Lung (tissue), 11 donors: ENCODE measurements at regions not wholly inside any gene's neighbourhood (a gene's known extent, or its start where the extent isn't known, plus 50 kb on each side); places are given as distances from the start of the nearest gene placed in this dataset.
"Not testable (repeated sequence)": the region's sequence is repeated elsewhere in the genome, so short reads cannot be mapped to it uniquely, and the experiment has no call there.

ENCODE experiments used
- ATAC-seq: fragments of 200-7000 bp; cut with Tn5 transposase; one replicate; pipeline ENCODE4 v1.9.1; 2020; ENCODE audit warnings: moderate number of reproducible peaks; ENCODE audit not compliant: insufficient read depth, low FRiP score
- DNase-seq, 3 donors: peaks; one replicate each; pipeline ENCODE4 v3.0.0-alpha.2; 2013 to 2017
- H3K27ac ChIP-seq, 2 donors: one replicate each; pipeline ENCODE4 v1.5.1; 2013; ENCODE audit warnings: mild to moderate bottlenecking in 2 of 2, moderate library complexity in 2 of 2, control low read depth in 1 of 2, inconsistent platforms in 1 of 2, low read depth in 1 of 2, low read length in 1 of 2
- H3K27me3 ChIP-seq, 3 donors: one replicate each; pipeline ENCODE4 v1.5.1; 2013; ENCODE audit warnings: low read length in 2 of 3; ENCODE audit not compliant: control insufficient read depth in 3 of 3, insufficient read depth in 3 of 3
- H3K36me3 ChIP-seq, 4 donors: one replicate each; pipeline ENCODE4 v1.5.1; 2013; ENCODE audit warnings: low read length in 4 of 4, mild to moderate bottlenecking in 1 of 4, moderate library complexity in 1 of 4; ENCODE audit not compliant: control insufficient read depth in 4 of 4, insufficient read depth in 4 of 4
- H3K4me1 ChIP-seq, 5 donors: one replicate each; pipeline ENCODE4 v1.5.1; 2013; ENCODE audit warnings: low read length in 5 of 5, mild to moderate bottlenecking in 2 of 5, moderate library complexity in 1 of 5; ENCODE audit not compliant: control insufficient read depth in 5 of 5, insufficient read depth in 5 of 5
- H3K4me3 ChIP-seq: one replicate; pipeline ENCODE4 v1.5.1; 2013; ENCODE audit warnings: mild to moderate bottlenecking, control low read depth, moderate library complexity
- H3K9ac ChIP-seq, 2 donors: one replicate each; pipeline ENCODE4 v1.5.1; 2013; ENCODE audit warnings: low read length in 2 of 2, control low read depth in 1 of 2; ENCODE audit not compliant: insufficient read depth in 1 of 2
- H3K9me3 ChIP-seq, 4 donors: one replicate each; pipeline ENCODE4 v1.5.1; 2013; ENCODE audit warnings: low read length in 3 of 4, mild to moderate bottlenecking in 1 of 4, moderate library complexity in 1 of 4; ENCODE audit not compliant: control insufficient read depth in 4 of 4, insufficient read depth in 3 of 4
- WGBS, 2 donors: extraction: QIAGEN DNeasy Blood & Tissue Kit; methylation state at CpG; one replicate each; pipeline ENCODE4 v1.1.7; 2013; 5-methylcytosine and 5-hydroxymethylcytosine counted together
- TF ChIP-seq, protein P1 (sequence below): IDR thresholded peaks from 2 replicates; pipeline ENCODE4 v1.5.1; 2012; ENCODE audit warnings: mild to moderate bottlenecking; ENCODE audit errors: control extremely low read depth, extremely low read depth
- donor health status: control.
- donor health status: control.
- donor health status: Bipolar disorder and iron deficiency.
- donor health status: healthy.
- donor health status: DM: yes; HTN: yes; CAD: no.

DNA sequence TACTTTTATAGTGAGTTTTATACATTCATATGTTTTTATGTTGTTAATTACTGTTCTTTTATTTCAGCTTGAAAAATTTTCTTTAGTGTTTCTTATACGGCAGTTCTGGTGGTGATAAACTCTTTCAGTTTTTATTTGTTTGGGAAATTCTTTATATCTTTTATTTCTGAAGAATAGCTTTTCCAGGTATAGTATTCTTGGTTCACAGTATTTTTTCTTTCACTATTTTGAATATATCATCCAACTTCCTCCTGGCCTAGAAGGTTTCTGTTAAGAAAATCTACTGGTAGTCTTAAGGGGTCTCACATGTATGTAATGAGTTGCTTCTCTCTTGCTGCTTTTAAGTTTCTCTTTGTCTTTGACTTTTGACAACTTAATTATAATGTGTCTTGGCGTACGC, 79.4 kb downstream of the NXNL2 start:
- ATAC-seq (no peak), DNase-seq (no peak)
- peaks cover 0 to 4% (median 2%) of the 10 kb centered on the region in 4 donors for H3K9me3 ChIP-seq
- no peak overlapping the region for H3K9ac ChIP-seq
- H3K4me3 ChIP-seq: no peak overlapping the region
- H3K36me3 ChIP-seq: no peaks in the 10 kb centered on the region
- WGBS, 2 donors: 96 to 98% methylated on average over 3 of the region's 3 CpGs
- TF ChIP-seq, protein P1, sequence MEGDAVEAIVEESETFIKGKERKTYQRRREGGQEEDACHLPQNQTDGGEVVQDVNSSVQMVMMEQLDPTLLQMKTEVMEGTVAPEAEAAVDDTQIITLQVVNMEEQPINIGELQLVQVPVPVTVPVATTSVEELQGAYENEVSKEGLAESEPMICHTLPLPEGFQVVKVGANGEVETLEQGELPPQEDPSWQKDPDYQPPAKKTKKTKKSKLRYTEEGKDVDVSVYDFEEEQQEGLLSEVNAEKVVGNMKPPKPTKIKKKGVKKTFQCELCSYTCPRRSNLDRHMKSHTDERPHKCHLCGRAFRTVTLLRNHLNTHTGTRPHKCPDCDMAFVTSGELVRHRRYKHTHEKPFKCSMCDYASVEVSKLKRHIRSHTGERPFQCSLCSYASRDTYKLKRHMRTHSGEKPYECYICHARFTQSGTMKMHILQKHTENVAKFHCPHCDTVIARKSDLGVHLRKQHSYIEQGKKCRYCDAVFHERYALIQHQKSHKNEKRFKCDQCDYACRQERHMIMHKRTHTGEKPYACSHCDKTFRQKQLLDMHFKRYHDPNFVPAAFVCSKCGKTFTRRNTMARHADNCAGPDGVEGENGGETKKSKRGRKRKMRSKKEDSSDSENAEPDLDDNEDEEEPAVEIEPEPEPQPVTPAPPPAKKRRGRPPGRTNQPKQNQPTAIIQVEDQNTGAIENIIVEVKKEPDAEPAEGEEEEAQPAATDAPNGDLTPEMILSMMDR: no peak
- H3K27ac ChIP-seq: no peak overlapping the region
- no peaks in the 10 kb centered on the region for H3K4me1 ChIP-seq
- no peaks in the 10 kb centered on the region for H3K27me3 ChIP-seq

DNA sequence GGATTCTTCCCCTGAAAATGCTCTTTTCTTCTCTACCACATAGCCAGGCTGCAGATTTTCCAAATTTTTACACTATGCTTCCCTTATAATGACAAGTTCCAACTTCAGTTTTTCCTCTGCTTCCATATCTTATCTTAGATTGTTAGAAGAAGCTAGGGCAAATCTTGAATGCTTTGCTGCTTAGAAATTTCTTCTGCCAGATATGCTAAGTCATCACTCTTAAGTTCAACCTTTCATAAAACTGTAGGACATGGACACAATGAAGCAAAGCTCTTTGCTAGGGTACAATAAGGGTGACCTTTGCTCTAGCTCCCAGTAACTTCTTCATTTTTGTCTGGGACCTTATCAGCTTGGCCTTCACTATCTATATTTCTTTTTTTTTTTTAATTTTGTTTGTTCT, 88.7 kb downstream of the NXNL2 start:
- DNase-seq (no peak), ATAC-seq (no peak)
- H3K4me3 ChIP-seq: no peak overlapping the region
- H3K9ac ChIP-seq: no peak overlapping the region
- no peaks in the 10 kb centered on the region for H3K9me3 ChIP-seq
- no peaks in the 10 kb centered on the region for H3K36me3 ChIP-seq
- peaks cover 0 to 6% (median 0%) of the 10 kb centered on the region in 5 donors for H3K4me1 ChIP-seq
- TF ChIP-seq, protein P1: no peak
- H3K27ac ChIP-seq: no peak overlapping the region
- no peaks in the 10 kb centered on the region for H3K27me3 ChIP-seq

DNA sequence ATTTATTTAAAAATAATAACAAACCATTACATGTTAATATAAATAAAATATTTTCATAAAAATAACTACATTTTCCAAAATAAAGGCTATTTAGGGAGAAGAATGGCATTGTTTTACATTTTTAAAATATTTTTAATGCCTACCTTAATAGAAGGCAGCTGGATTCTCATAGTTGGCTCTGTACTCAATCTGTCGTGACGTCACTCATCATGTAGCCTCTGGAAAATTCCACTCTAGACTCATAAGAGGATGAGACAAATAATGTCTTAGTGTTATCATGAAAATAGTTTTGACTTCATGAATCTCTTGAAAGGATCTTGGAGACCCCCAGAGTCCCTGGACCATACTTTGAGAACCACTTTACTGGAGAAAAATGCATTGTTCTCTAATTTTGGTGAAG, 93.1 kb downstream of the NXNL2 start:
- Histone ChIP-seq H3K36me3 (no peaks in the 10 kb centered on the region), H3K27me3 (no peaks in the 10 kb centered on the region), H3K4me3 (no peak overlapping the region), H3K27ac (no peak overlapping the region), H3K9me3 (no peaks in the 10 kb centered on the region), H3K4me1 (peaks cover 0 to 9% (median 0%) of the 10 kb centered on the region in 5 donors), H3K9ac (no peak overlapping the region)
- TF ChIP-seq, protein P1: no peak
- ATAC-seq (no peak), DNase-seq (no peak)
- 78 to 86% methylated on average over 2 of the region's 2 CpGs for WGBS, 2 donors

DNA sequence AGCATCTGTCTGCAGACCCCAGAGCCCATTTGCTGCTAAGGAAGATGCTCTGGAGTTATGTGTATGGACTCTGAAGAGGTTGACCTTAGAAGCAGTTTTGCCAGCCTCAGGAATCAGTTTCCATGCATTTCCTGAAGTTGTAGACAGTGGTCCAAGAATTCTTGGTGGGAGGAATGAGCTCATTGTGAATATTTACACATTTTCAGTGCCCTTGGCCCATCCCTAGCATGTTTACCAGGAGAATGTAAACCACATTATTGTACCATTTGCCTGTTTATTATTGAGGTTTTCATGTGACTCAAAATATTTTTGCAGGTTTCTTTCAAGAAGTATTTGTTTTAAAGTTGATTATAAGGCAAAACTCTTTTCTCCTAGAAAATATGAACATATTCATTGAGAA, 93.8 kb downstream of the NXNL2 start:
- H3K9ac ChIP-seq: no peak overlapping the region
- peaks cover 0 to 9% (median 0%) of the 10 kb centered on the region in 5 donors for H3K4me1 ChIP-seq
- ATAC-seq: no peak
- no peaks in the 10 kb centered on the region for H3K36me3 ChIP-seq
- H3K9me3 ChIP-seq: peaks cover 0 to 2% (median 0%) of the 10 kb centered on the region in 4 donors
- no peak overlapping the region for H3K4me3 ChIP-seq
- no peaks in the 10 kb centered on the region for H3K27me3 ChIP-seq
- TF ChIP-seq, protein P1: no peak
- peak in 2 of 3 donors; percentile 37 to 50 for DNase-seq
- H3K27ac ChIP-seq: no peak overlapping the region

DNA sequence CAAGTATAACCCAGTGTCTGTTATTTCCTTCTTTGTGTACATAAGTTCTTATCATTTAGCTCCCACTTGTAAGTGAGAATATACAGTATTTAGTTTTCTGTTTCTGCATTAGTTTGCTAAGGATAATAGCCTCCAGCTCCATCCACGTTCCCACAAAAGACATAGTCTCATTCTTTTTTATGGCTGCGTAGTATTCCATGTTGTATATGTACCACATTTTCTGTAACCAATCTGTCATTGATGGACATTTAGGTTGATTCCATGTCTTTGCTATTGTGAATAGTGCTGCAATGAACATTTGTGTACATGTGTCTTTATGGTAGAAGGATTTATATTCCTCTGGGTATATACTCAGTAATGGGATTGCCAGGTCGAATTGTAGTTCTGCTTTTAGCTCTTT, 95.6 kb downstream of the NXNL2 start:
- not testable (repeated sequence) for H3K27ac ChIP-seq, H3K4me3 ChIP-seq, H3K4me1 ChIP-seq, DNase-seq, H3K36me3 ChIP-seq, H3K9ac ChIP-seq, ATAC-seq, H3K9me3 ChIP-seq, H3K27me3 ChIP-seq
- 87 to 89% methylated on average over 3 of the region's 3 CpGs for WGBS, 2 donors
